ENCODE measurements at regions not wholly inside any gene's neighbourhood (a gene's known extent, or its start where the extent isn't known, plus 50 kb on each side); places are given as distances from the start of the nearest gene placed in this dataset.

GRCh38 chr18:44520981-44521667 is 159.6 kb upstream of the SETBP1 start:
- no peak for DNase-seq

- no peak for DNase-seq
These were observed 159.0 kb upstream of the SETBP1 start for GRCh38 chr18:44521668-44522022.

- DNase-seq, result no peak
These were observed 153.8 kb upstream of the SETBP1 start for GRCh38 chr18:44526705-44527415.

- DNase-seq, result no peak
These were observed 147.6 kb upstream of the SETBP1 start for GRCh38 chr18:44533071-44533470.

GRCh38 chr18:44536046-44536445 is 144.6 kb upstream of the SETBP1 start:
- DNase-seq, result no peak

- no peak for DNase-seq
These were observed 144.1 kb upstream of the SETBP1 start for GRCh38 chr18:44536619-44537018.

- DNase-seq, result no peak
These were observed 143.2 kb upstream of the SETBP1 start for GRCh38 chr18:44537526-44537925.

- DNase-seq, result no peak
These were observed 140.8 kb upstream of the SETBP1 start for GRCh38 chr18:44539926-44540325.

GRCh38 chr18:44541159-44541558 is 139.5 kb upstream of the SETBP1 start:
- DNase-seq, result no peak

GRCh38 chr18:44541781-44542180 is 138.9 kb upstream of the SETBP1 start:
- no peak for DNase-seq

GRCh38 chr18:44543387-44543786 is 137.3 kb upstream of the SETBP1 start:
- no peak for DNase-seq

- no peak for DNase-seq
These were observed 135.2 kb upstream of the SETBP1 start for GRCh38 chr18:44545359-44545985.

- no peak for DNase-seq
These were observed 133.7 kb upstream of the SETBP1 start for GRCh38 chr18:44546954-44547353.

- no peak for DNase-seq
These were observed 132.1 kb upstream of the SETBP1 start for GRCh38 chr18:44548291-44549221.

GRCh38 chr18:44552706-44553105 is 128.0 kb upstream of the SETBP1 start:
- no peak for DNase-seq

- DNase-seq, result no peak
These were observed 124.4 kb upstream of the SETBP1 start for GRCh38 chr18:44556296-44556695.

GRCh38 chr18:44557616-44558151 is 123.0 kb upstream of the SETBP1 start:
- DNase-seq, result no peak

- DNase-seq, result no peak
These were observed 121.9 kb upstream of the SETBP1 start for GRCh38 chr18:44558767-44559166.

- DNase-seq, result no peak
These were observed 117.7 kb upstream of the SETBP1 start for GRCh38 chr18:44562986-44563385.

GRCh38 chr18:44564922-44565321 is 115.8 kb upstream of the SETBP1 start:
- DNase-seq, result no peak

- DNase-seq, result no peak
These were observed 112.3 kb upstream of the SETBP1 start for GRCh38 chr18:44568342-44568741.

- DNase-seq, result no peak
These were observed 111.7 kb upstream of the SETBP1 start for GRCh38 chr18:44568986-44569385.

Measured in NCI-H146 (cell line).